ENCODE measurements at regions not wholly inside any gene's neighbourhood (a gene's known extent, or its start where the extent isn't known, plus 50 kb on each side); places are given as distances from the start of the nearest gene placed in this dataset.
"Not testable (repeated sequence)": the region's sequence is repeated elsewhere in the genome, so short reads cannot be mapped to it uniquely, and the experiment has no call there.

- WGBS, result 81% methylated on average over 7 of the region's 7 CpGs
- DNase-seq (ENCODE audit: extremely low spot score), result no peak
- Histone ChIP-seq H3K27ac (ENCODE audit: low read depth) (no peak overlapping the region), H3K4me3 (ENCODE audit: low read depth, low read length) (no peak overlapping the region), H3K4me1 (ENCODE audit: insufficient read depth) (no peaks in the 10 kb centered on the region), H3K36me3 (ENCODE audit: insufficient read depth) (no peaks in the 10 kb centered on the region)
Observed at GRCh38 chr9:129419382-129419899, 201.5 kb downstream of the C9orf50 start.

- no peak for DNase-seq (ENCODE audit: extremely low spot score)
- WGBS, result 80% methylated on average over 4 of the region's 4 CpGs
- no peak overlapping the region for H3K27ac ChIP-seq (ENCODE audit: low read depth)
- no peak overlapping the region for H3K4me3 ChIP-seq (ENCODE audit: low read depth, low read length)
- H3K4me1 ChIP-seq (ENCODE audit: insufficient read depth), result peaks cover 2% of the 10 kb centered on the region
- no peaks in the 10 kb centered on the region for H3K36me3 ChIP-seq (ENCODE audit: insufficient read depth)
Observed at GRCh38 chr9:129418451-129418850, 202.4 kb downstream of the C9orf50 start.

- WGBS, result 55% methylated on average over 12 of the region's 12 CpGs
- H3K27ac ChIP-seq (ENCODE audit: low read depth), result no peak overlapping the region
- no peak overlapping the region for H3K4me3 ChIP-seq (ENCODE audit: low read depth, low read length)
- peaks cover 2% of the 10 kb centered on the region for H3K4me1 ChIP-seq (ENCODE audit: insufficient read depth)
- no peak for DNase-seq (ENCODE audit: extremely low spot score)
- H3K36me3 ChIP-seq (ENCODE audit: insufficient read depth), result no peaks in the 10 kb centered on the region
Observed at GRCh38 chr9:129416821-129417539, 203.9 kb downstream of the C9orf50 start.

- Histone ChIP-seq H3K27ac (ENCODE audit: low read depth) (no peak overlapping the region), H3K36me3 (ENCODE audit: insufficient read depth) (no peaks in the 10 kb centered on the region), H3K4me3 (ENCODE audit: low read depth, low read length) (no peak overlapping the region), H3K4me1 (ENCODE audit: insufficient read depth) (peaks cover 2% of the 10 kb centered on the region)
- no peak for DNase-seq (ENCODE audit: extremely low spot score)
- 40% methylated on average over 26 of the region's 26 CpGs for WGBS
Observed at GRCh38 chr9:129415942-129416651, 204.8 kb downstream of the C9orf50 start.

GRCh38 chr9:129414993-129415941 is 205.6 kb downstream of the C9orf50 start:
- 67% methylated on average over 21 of the region's 21 CpGs for WGBS
- Histone ChIP-seq H3K36me3 (ENCODE audit: insufficient read depth) (no peaks in the 10 kb centered on the region), H3K27ac (ENCODE audit: low read depth) (peak overlapping the region; percentile 30), H3K4me3 (ENCODE audit: low read depth, low read length) (no peak overlapping the region), H3K4me1 (ENCODE audit: insufficient read depth) (peaks cover 2% of the 10 kb centered on the region)
- DNase-seq (ENCODE audit: extremely low spot score), result no peak

- H3K27ac ChIP-seq (ENCODE audit: low read depth), result peak overlapping the region; percentile 99
- H3K4me3 ChIP-seq (ENCODE audit: low read depth, low read length), result peak overlapping the region; percentile 41
- no peaks in the 10 kb centered on the region for H3K36me3 ChIP-seq (ENCODE audit: insufficient read depth)
- peaks cover 2% of the 10 kb centered on the region for H3K4me1 ChIP-seq (ENCODE audit: insufficient read depth)
- WGBS, result 26% methylated on average over 31 of the region's 31 CpGs
- DNase-seq (ENCODE audit: extremely low spot score), result no peak
Observed at GRCh38 chr9:129414377-129414992, 206.4 kb downstream of the C9orf50 start.

GRCh38 chr9:129413537-129414376 is 207.1 kb downstream of the C9orf50 start:
- WGBS, result under 1% methylated on average over 83 of the region's 84 CpGs
- H3K4me1 ChIP-seq (ENCODE audit: insufficient read depth), result peaks cover 2% of the 10 kb centered on the region
- DNase-seq (ENCODE audit: extremely low spot score), result peak; percentile 89
- peak overlapping the region; percentile 99 for H3K27ac ChIP-seq (ENCODE audit: low read depth)
- peak overlapping the region; percentile 41 for H3K4me3 ChIP-seq (ENCODE audit: low read depth, low read length)
- no peaks in the 10 kb centered on the region for H3K36me3 ChIP-seq (ENCODE audit: insufficient read depth)

- 2% methylated on average over 49 of the region's 49 CpGs for WGBS
- DNase-seq (ENCODE audit: extremely low spot score), result no peak
- peaks cover 2% of the 10 kb centered on the region for H3K4me1 ChIP-seq (ENCODE audit: insufficient read depth)
- H3K4me3 ChIP-seq (ENCODE audit: low read depth, low read length), result peak overlapping the region; percentile 35
- no peaks in the 10 kb centered on the region for H3K36me3 ChIP-seq (ENCODE audit: insufficient read depth)
- peak overlapping the region; percentile 96 for H3K27ac ChIP-seq (ENCODE audit: low read depth)
Observed at GRCh38 chr9:129412814-129413536, 207.9 kb downstream of the C9orf50 start.

GRCh38 chr9:129412176-129412813 is 208.6 kb downstream of the C9orf50 start:
- H3K27ac ChIP-seq (ENCODE audit: low read depth), result peak overlapping the region; percentile 96
- not testable (repeated sequence) for H3K36me3 ChIP-seq (ENCODE audit: insufficient read depth); H3K4me1 ChIP-seq (ENCODE audit: insufficient read depth); DNase-seq (ENCODE audit: extremely low spot score); H3K4me3 ChIP-seq (ENCODE audit: low read depth, low read length)
- 71% methylated on average over 11 of the region's 11 CpGs for WGBS

- no peaks in the 10 kb centered on the region for H3K36me3 ChIP-seq (ENCODE audit: insufficient read depth)
- H3K27ac ChIP-seq (ENCODE audit: low read depth), result no peak overlapping the region
- peaks cover 2% of the 10 kb centered on the region for H3K4me1 ChIP-seq (ENCODE audit: insufficient read depth)
- no peak overlapping the region for H3K4me3 ChIP-seq (ENCODE audit: low read depth, low read length)
- 92% methylated on average over 19 of the region's 19 CpGs for WGBS
- no peak for DNase-seq (ENCODE audit: extremely low spot score)
Observed at GRCh38 chr9:129411501-129412175, 209.3 kb downstream of the C9orf50 start.

GRCh38 chr9:129410226-129410625 is 210.7 kb downstream of the C9orf50 start:
- Histone ChIP-seq H3K4me1 (ENCODE audit: insufficient read depth) (peaks cover 2% of the 10 kb centered on the region), H3K4me3 (ENCODE audit: low read depth, low read length) (no peak overlapping the region), H3K36me3 (ENCODE audit: insufficient read depth) (no peaks in the 10 kb centered on the region), H3K27ac (ENCODE audit: low read depth) (no peak overlapping the region)
- DNase-seq (ENCODE audit: extremely low spot score), result no peak
- WGBS, result 79% methylated on average over 4 of the region's 4 CpGs

All from urinary bladder (tissue), 3 donors.